LoVo (cell line): ENCODE measurements at regions not wholly inside any gene's neighbourhood (a gene's known extent, or its start where the extent isn't known, plus 50 kb on each side); places are given as distances from the start of the nearest gene placed in this dataset.
"Not testable (repeated sequence)": the region's sequence is repeated elsewhere in the genome, so short reads cannot be mapped to it uniquely, and the experiment has no call there.

Experiments
- DNase-seq: peaks from one replicate; pipeline ENCODE4 v3.0.0-alpha.2; 2016; ENCODE audit warnings: low spot score

GRCh38 chr3:21894459-21895340 is 143.7 kb upstream of the ZNF385D start:
- DNase-seq: no peak

- no peak for DNase-seq
Measured at GRCh38 chr3:21898316-21898715, 147.3 kb upstream of the ZNF385D start.

GRCh38 chr3:21901484-21901883 is 150.5 kb upstream of the ZNF385D start:
- DNase-seq: no peak

- DNase-seq: no peak
Measured at GRCh38 chr3:21902956-21903355, 151.9 kb upstream of the ZNF385D start.

GRCh38 chr3:21909096-21909495 is 158.1 kb upstream of the ZNF385D start:
- no peak for DNase-seq

- DNase-seq: no peak
Measured at GRCh38 chr3:21912711-21913110, 161.7 kb upstream of the ZNF385D start.

- DNase-seq: no peak
Measured at GRCh38 chr3:21913791-21914190, 162.8 kb upstream of the ZNF385D start.

GRCh38 chr3:21914451-21914850 is 163.4 kb upstream of the ZNF385D start:
- DNase-seq: no peak

- no peak for DNase-seq
Measured at GRCh38 chr3:21919383-21919782, 168.4 kb upstream of the ZNF385D start.

DNA sequence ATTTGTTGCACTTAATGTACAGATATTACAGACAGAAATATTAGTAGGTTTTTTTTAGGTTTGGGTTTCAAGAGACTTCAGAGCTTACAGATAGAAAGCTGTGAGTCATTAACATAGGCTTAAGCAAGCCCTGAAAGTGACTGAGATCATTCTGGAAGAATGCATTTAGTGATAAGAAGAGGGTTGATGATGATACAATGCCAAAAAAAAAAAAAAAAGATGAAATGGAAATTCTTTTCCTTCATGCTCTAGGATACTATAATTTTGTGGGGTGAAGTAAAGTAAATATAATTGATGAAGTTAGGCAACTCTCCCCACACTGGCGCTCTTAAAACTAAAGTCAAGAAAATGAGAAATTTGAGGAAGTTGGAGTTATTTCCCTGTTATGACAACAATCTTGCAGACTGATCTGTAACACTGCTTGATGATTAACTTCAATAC is 169.4 kb upstream of the ZNF385D start:
- DNase-seq: no peak

DNA sequence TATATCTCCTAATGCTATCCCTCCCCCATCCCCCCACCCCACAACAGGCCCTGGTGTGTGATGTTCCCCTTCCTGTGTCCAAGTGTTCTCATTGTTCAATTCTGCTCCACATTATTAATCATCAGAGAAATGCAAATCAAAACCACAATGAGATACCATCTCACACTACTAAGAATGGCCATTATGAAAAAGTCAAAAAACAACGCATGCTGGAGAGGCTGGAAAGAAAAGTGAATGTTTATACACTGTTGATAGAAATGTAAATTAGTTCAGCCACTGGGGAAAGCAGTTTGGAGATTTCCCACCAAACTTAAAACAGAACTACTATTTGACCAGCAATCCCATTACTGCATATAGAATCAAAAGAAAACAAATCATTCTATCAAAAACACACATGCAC is 172.1 kb upstream of the ZNF385D start:
- not testable (repeated sequence) for DNase-seq

DNA sequence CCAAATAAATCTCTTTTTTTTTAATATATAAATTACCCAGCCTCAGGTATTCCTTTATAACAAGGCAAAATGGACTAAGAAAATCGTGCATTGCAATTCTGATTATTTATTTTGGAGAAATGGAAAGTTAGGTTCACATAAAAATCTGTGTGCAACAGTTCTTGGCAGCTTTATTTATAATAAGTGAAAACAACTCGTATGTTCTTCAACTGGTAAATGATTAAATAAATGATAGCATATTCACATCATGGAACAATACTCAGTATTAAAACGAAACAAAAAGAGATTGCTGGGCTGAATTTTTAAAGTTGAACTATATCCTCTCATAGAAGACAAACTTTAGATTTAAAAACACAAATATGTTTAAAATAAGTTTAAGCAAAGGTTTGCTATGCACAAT is 176.3 kb upstream of the ZNF385D start:
- DNase-seq: no peak

- DNase-seq: no peak
Measured at GRCh38 chr3:21934591-21934990, 183.6 kb upstream of the ZNF385D start.

- no peak for DNase-seq
Measured at GRCh38 chr3:21936207-21936606, 185.2 kb upstream of the ZNF385D start.

DNA sequence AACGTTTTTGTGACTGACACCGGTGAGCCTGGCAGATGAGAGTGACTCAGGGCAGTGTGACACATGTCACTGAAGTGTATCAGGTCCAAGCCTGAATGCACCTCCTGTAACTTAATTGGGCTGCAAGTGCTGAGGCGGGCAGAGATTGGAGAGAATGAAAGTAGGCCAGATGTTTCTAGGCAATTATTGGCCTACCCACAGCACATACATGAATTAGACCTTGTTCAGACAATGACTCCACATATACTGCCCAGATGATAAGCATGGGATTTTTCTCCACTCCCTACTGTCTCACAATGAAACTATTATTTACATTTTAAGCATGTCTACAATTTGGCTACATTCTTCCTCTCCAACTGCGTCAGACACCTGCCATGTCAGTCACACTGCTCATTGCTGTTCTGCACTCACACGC is 187.3 kb upstream of the ZNF385D start:
- no peak for DNase-seq

DNA sequence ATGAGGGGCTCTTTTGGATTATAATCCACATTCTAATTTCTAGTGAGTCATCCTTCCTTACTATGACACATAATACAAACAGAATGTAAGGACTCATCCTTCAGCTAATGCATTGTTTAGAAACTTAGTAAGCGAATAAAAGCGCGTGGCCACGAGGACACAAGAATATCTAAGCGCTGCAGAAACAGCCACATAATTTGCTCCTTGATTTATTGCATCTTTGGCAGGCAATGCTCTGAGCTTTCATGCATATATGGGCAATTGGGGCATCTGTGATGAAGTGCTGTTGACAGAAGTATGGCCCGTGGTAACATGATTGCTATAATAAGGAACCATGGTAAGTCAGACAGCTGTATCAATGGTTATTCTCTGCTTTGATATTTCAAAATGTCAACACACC is 191.3 kb upstream of the ZNF385D start:
- DNase-seq: no peak

GRCh38 chr3:21944251-21944650 is 193.2 kb upstream of the ZNF385D start:
- DNase-seq: no peak

- DNase-seq: no peak
Measured at GRCh38 chr3:21952856-21953255, 201.8 kb upstream of the ZNF385D start.

DNA sequence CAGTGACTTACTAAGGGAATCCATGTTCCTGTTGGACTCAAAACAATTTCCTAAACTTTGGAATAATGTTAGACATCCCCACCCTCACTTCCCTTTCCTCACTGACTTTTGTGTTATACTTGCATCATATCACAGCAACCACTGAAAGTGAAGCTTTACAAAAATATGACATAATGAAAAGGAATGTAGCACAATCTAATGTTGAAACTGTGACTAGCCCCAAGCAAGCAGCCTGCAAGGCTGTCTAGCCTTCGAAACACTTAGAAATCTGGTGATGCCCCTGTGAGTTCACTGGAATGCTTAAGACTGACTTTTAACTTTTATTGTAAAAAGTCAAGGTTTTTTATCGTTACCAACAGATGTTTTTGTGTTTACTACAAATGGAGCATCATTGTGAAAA is 203.7 kb upstream of the ZNF385D start:
- no peak for DNase-seq

DNA sequence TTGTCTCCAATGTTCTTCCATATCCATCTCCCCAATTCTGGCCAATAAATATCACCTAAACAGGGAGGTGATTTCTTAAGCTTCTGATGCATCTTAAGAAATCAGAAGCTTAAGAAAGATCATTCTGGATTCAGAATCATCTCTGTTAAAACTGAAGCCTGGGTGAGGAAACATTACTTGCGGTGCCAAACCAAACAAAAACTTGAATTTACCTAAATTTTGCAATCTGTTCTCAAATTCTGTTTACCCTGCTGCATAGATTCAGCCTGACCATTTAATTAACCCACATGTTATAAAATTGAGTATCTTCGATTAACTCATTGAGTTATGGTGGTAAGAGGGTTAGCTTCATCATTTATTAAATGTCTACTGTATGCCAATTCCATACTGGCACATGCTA is 204.4 kb upstream of the ZNF385D start:
- no peak for DNase-seq

- no peak for DNase-seq
Measured at GRCh38 chr3:21960033-21960432, 209.0 kb upstream of the ZNF385D start.

DNA sequence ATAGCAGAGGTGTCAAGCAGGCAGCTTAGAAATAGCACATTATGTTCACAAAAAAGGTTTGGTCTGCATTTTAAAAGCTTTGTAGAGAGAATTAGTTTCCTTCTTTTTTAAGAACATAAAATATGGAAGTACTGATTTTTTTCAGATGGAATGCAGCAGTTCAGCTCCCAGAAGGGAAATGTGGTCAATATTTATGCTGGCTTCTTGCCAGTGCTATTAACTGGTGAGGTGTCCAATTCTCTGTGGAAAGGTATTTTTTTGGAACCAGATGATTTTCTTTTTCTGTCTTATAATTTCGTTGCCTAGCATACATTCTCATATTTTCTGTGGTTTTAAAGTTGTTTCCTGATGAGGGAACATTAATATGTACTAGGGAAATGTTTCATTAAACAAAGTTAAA is 211.4 kb upstream of the ZNF385D start:
- DNase-seq: no peak

- not testable (repeated sequence) for DNase-seq
Measured at GRCh38 chr3:21966457-21966856, 215.4 kb upstream of the ZNF385D start.

GRCh38 chr3:21979706-21980105 is 228.7 kb upstream of the ZNF385D start:
- DNase-seq: no peak
